Nephron (organoid): ENCODE measurements at regions not wholly inside any gene's neighbourhood (a gene's known extent, or its start where the extent isn't known, plus 50 kb on each side); places are given as distances from the start of the nearest gene placed in this dataset.

Experiments used
- H3K27ac Mint-ChIP-seq, 3 experiments: 2 replicates each; pipeline ENCODE4 v1.8.0; 2020; ENCODE audit warnings: mixed read lengths in 3 of 3, mild to moderate bottlenecking in 2 of 3, moderate library complexity in 1 of 3
- H3K27me3 Mint-ChIP-seq: 2 replicates; pipeline ENCODE4 v1.8.0; 2021; ENCODE audit warnings: low read depth, mild to moderate bottlenecking, moderate library complexity, mixed read lengths
- H3K36me3 Mint-ChIP-seq: 2 replicates; pipeline ENCODE4 v1.8.0; 2020; ENCODE audit warnings: low read depth, mixed read lengths
- H3K4me1 Mint-ChIP-seq: 2 replicates; pipeline ENCODE4 v1.8.0; 2020; ENCODE audit warnings: mixed read lengths
- H3K4me3 Mint-ChIP-seq, 3 experiments: 2 replicates each; pipeline ENCODE4 v1.8.0; 2020; ENCODE audit warnings: mild to moderate bottlenecking in 3 of 3, mixed read lengths in 3 of 3, moderate library complexity in 2 of 3
- H3K9me3 Mint-ChIP-seq: 2 replicates; pipeline ENCODE4 v1.8.0; 2020; ENCODE audit warnings: mixed read lengths
- TF ChIP-seq, protein P1 (sequence below), 3 experiments: fragments of 200-600 bp; sonication (generic); IDR thresholded peaks; one replicate each; pipeline ENCODE4 v1.5.0; 2021; ENCODE audit warnings: antibody characterized with exemption in 3 of 3; ENCODE audit not compliant: unreplicated experiment in 3 of 3

DNA sequence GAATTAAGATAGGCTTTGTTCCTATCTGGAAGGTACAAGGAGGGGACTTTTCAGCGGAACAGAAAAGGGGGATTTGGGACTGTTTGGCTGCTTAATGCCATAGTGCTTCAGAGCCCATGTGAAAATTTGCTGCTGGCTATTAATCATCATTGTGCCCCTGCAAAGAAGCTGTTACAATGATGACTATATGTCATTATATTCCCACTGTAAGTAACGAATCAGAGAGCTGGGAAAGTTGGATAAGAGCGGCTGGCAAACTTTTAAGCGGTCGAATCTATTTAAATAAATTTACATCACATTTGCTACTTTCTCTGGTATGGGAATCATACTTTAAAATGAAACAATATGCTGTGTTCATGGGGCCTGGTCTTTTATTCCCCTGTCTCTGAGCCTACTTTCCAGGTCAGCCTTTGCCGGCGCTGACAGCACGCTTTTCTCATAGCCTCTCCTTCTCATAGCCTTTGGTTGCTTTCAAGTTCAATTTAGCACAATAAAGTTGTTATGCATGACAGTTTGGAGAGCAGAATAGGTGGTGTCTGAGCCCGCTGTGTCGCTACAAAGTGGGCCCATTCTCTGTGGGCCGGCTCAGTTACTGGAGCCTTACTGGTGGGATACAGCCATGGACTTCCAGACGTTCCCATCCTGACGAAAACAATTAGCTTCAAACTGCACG is 271.2 kb upstream of the TMEM161B start:
- Mint-ChIP-seq H3K9me3 (no peaks in the 10 kb centered on the region), H3K27ac (no peak overlapping the region), H3K4me3 (no peak overlapping the region), H3K27me3 (peaks cover 4% of the 10 kb centered on the region), H3K36me3 (no peaks in the 10 kb centered on the region), H3K4me1 (no peaks in the 10 kb centered on the region)
- TF ChIP-seq, protein P1, sequence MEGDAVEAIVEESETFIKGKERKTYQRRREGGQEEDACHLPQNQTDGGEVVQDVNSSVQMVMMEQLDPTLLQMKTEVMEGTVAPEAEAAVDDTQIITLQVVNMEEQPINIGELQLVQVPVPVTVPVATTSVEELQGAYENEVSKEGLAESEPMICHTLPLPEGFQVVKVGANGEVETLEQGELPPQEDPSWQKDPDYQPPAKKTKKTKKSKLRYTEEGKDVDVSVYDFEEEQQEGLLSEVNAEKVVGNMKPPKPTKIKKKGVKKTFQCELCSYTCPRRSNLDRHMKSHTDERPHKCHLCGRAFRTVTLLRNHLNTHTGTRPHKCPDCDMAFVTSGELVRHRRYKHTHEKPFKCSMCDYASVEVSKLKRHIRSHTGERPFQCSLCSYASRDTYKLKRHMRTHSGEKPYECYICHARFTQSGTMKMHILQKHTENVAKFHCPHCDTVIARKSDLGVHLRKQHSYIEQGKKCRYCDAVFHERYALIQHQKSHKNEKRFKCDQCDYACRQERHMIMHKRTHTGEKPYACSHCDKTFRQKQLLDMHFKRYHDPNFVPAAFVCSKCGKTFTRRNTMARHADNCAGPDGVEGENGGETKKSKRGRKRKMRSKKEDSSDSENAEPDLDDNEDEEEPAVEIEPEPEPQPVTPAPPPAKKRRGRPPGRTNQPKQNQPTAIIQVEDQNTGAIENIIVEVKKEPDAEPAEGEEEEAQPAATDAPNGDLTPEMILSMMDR (IDR thresholded peaks at IDR 0.05; ENCODE audit: unreplicated experiment in 3 of 3): no peak

DNA sequence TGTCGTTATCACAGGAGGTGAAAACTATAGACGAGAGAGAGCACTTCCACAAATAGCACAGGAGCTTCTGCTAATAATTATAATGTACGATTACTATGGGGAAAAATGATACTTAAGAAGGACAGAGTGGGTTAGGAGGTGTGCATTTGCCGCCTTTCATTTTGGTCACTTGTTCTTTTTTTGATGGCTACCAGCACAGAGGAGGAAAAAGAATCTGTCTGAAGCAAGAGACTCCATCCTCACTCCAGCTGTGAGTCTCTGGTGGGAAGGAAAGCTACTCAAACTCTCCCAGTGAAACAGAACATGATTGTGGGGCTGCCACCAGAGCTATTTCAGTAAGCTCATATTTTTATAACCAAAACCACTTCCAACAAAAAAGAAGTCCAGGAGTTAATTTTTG is 270.4 kb upstream of the TMEM161B start:
- no peaks in the 10 kb centered on the region for H3K9me3 Mint-ChIP-seq
- H3K27me3 Mint-ChIP-seq: peaks cover 4% of the 10 kb centered on the region
- no peak overlapping the region for H3K27ac Mint-ChIP-seq
- H3K4me3 Mint-ChIP-seq: no peak overlapping the region
- TF ChIP-seq, protein P1 (IDR thresholded peaks at IDR 0.05; ENCODE audit: unreplicated experiment in 3 of 3): no peak
- no peaks in the 10 kb centered on the region for H3K36me3 Mint-ChIP-seq
- no peaks in the 10 kb centered on the region for H3K4me1 Mint-ChIP-seq

DNA sequence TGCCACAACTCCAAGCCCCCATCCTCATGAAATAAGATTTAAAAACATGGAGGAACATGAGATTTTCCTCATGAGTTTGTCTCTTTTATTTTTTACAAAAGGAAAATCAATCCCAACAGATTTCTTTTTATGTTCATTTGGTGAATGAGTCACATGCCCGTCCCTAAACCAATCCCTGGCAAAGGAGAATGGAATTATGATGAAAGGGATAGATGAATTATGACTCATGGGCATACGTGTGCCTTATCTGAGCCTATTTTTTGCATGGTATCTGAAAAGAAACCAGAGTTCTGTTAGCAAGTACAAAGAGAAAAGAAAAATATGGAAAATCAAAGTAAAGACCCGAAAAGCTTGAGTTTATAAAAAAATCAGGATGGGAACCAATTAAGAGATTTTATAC is 267.5 kb upstream of the TMEM161B start:
- H3K36me3 Mint-ChIP-seq: no peaks in the 10 kb centered on the region
- H3K4me3 Mint-ChIP-seq: no peak overlapping the region
- no peaks in the 10 kb centered on the region for H3K4me1 Mint-ChIP-seq
- H3K27me3 Mint-ChIP-seq: peaks cover 4% of the 10 kb centered on the region
- H3K27ac Mint-ChIP-seq: no peak overlapping the region
- TF ChIP-seq, protein P1 (IDR thresholded peaks at IDR 0.05; ENCODE audit: unreplicated experiment in 3 of 3): no peak
- no peaks in the 10 kb centered on the region for H3K9me3 Mint-ChIP-seq

DNA sequence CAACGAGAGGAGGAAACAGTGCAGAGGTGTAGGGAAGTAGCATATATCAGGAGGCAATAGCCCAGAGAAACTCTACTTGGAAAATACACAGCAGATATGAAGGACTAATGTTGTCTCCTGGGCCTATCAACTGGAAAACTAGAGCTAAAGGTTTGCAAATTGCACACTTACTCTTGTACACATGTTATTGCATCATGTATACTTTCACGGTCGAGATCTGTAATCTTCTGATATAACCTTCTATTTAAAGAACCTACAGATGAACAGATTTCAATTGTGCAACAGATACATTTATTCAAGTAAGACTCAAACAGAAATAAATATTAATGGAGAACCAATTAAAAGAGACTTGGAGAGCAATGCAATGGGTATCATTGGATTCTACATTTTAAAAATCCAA is 256.3 kb upstream of the TMEM161B start:
- TF ChIP-seq, protein P1 (IDR thresholded peaks at IDR 0.05; ENCODE audit: unreplicated experiment in 3 of 3): no peak
- H3K4me1 Mint-ChIP-seq: no peaks in the 10 kb centered on the region

DNA sequence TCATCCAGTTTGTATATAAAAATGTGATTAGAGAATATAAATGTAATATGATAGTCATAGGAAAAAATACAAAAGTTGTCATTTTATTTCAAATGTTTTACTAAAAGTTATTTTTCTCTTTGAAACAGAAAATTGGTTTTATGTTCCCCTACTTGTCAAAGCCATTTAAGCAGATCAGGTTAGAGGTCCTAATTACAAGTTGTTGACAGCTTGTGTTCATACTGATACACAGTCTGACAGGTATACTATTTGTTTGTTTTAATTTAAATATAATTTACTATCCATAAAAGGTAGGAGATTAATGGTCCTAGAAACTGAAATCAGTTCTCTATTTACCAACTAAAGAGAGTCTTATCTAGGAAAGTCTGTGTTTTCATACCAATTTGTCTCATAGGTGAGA is 250.4 kb upstream of the TMEM161B start:
- Mint-ChIP-seq H3K4me3 (no peak overlapping the region), H3K27ac (no peak overlapping the region)

More for the DNA sequence above, 256.3 kb upstream of the TMEM161B start:
- no peaks in the 10 kb centered on the region for H3K36me3 Mint-ChIP-seq
- no peaks in the 10 kb centered on the region for H3K9me3 Mint-ChIP-seq
- H3K4me3 Mint-ChIP-seq: no peak overlapping the region
- peaks cover 3% of the 10 kb centered on the region for H3K27me3 Mint-ChIP-seq
- H3K27ac Mint-ChIP-seq: no peak overlapping the region

More for the DNA sequence above, 250.4 kb upstream of the TMEM161B start:
- Mint-ChIP-seq H3K4me1 (no peaks in the 10 kb centered on the region), H3K27me3 (no peaks in the 10 kb centered on the region), H3K9me3 (no peaks in the 10 kb centered on the region), H3K36me3 (no peaks in the 10 kb centered on the region)
- TF ChIP-seq, protein P1 (IDR thresholded peaks at IDR 0.05; ENCODE audit: unreplicated experiment in 3 of 3): no peak
